NCI-H460 (cell line): ENCODE measurements at regions not wholly inside any gene's neighbourhood (a gene's known extent, or its start where the extent isn't known, plus 50 kb on each side); places are given as distances from the start of the nearest gene placed in this dataset.
"Not testable (repeated sequence)": the region's sequence is repeated elsewhere in the genome, so short reads cannot be mapped to it uniquely, and the experiment has no call there.

Experiments
- DNase-seq: peaks from one replicate; pipeline ENCODE4 v3.0.0-alpha.2; 2016; ENCODE audit warnings: low read depth; ENCODE audit errors: extremely low read depth

DNA sequence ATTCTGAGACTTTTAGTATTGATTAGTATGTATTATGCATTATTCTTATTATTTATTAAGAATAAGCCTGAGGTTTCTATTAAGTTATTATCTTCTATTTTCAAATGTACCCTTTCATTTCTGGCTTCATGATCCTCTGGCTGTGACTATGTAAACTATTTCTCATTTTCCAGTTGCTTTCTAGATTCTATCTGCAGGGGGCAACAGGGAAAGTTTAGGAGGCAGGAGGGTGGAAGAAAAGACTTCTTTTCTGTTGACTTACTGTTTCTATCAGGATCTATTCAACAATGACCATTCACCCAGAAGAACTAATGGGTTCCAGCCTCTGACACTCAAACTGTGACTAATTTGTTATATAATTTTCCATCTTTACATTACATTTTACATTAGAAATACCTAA lies 653.4 kb upstream of the FSHR start:
- DNase-seq: no peak

GRCh38 chr2:49804111-49804510 lies 649.8 kb upstream of the FSHR start:
- DNase-seq: no peak

- DNase-seq: no peak
These were observed 647.7 kb upstream of the FSHR start for GRCh38 chr2:49801898-49802450.

- no peak for DNase-seq
These were observed 644.3 kb upstream of the FSHR start for GRCh38 chr2:49798570-49798969.

- no peak for DNase-seq
These were observed 642.0 kb upstream of the FSHR start for GRCh38 chr2:49796266-49796665.

DNA sequence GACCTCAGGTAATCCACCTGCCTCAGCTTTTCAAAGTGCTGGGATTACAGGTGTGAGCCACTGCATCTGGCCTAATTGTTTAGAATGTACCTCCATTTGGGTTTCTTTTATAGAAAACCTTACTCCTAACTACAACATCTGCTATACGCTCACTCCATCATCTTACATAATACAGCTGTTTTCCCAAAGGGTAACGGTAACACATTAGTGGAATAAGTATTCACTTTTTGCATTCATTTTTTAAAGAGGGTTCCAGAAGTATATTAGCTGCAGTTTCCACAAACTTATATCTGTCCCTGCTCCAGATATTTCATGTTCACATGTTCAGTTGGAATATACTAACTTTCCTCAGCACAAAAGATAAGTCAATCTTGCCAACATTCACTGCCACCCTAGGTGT lies 640.1 kb upstream of the FSHR start:
- DNase-seq: no peak

GRCh38 chr2:49788300-49788699 lies 634.0 kb upstream of the FSHR start:
- no peak for DNase-seq

DNA sequence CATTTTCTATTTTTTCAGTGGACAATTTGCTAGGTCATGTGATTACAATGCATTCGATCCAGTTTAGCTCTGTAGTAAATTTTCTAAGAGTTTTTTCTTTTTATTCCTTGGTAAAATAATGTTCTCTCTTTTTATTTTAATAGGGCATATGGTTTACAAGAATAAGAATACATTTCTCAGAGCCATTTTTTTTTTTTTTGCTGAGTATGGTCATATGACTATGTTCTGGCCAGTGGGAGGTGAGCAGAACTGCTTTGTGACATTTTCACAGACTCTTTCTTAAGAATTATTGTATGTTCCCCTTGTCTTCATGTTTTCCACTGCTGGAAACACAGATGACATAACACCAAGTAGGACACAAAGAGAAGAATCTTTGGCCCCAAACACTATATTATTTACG lies 626.6 kb upstream of the FSHR start:
- no peak for DNase-seq

DNA sequence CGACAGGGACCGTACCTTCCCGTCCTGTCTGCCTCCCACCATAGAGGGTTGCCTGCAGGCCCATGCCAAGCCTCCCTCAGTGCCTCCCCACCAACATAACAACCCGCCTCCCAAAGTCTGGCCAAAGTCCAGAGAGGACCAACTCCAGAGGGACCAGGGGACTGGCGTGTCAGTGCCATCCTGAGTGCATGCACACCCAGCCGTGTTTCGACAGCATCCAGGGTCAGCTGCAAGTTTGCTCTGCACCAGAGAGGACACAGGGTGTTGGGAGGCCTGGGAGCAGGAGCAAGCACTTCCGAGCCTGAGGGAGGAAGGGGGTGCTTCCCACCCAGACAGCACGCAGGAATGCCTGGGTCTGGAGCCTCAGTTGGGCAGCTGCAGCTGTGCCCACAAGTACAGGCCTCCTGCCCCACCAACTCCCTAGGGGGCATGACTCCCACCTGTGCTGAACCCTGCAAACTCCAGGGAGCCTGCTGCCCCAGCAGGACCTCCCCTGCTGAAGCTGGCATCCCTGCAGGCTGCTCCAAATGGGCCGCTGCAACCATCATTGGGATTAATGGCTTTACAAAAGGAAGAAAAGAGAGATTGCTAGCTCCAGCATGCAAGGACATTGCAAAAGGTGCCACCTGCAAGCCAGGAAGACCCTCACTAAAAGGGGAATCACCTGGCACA lies 618.1 kb upstream of the FSHR start:
- no peak for DNase-seq

DNA sequence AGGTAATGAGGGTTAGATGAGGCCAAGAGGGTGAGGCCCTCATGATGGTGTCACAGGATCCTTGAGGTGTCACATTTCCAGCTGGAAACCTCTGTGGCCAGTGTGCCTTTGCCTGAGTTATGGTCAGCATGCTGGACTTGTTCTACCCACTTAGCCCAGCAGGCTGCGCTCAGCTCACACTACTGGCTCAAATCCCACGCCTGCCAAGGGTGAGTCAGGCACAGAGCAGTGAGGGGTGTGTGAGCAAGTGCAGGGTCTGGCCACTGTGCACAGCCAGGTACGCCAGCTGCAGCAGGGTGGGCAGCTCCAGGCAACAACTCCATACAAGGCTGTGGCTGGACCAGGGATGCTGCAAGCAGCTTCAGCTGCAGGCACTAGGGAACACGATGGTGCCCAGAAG lies 616.6 kb upstream of the FSHR start:
- no peak for DNase-seq

- DNase-seq: no peak
These were observed 613.0 kb upstream of the FSHR start for GRCh38 chr2:49767316-49767715.

GRCh38 chr2:49755777-49756176 lies 601.5 kb upstream of the FSHR start:
- no peak for DNase-seq

GRCh38 chr2:49754381-49754780 lies 600.1 kb upstream of the FSHR start:
- no peak for DNase-seq

GRCh38 chr2:49753344-49753985 lies 599.1 kb upstream of the FSHR start:
- no peak for DNase-seq

GRCh38 chr2:49737606-49738005 lies 583.3 kb upstream of the FSHR start:
- no peak for DNase-seq

- DNase-seq: not testable (repeated sequence)
These were observed 578.6 kb upstream of the FSHR start for GRCh38 chr2:49732924-49733323.

GRCh38 chr2:49719241-49719640 lies 564.9 kb upstream of the FSHR start:
- no peak for DNase-seq

GRCh38 chr2:49715597-49715996 lies 561.3 kb upstream of the FSHR start:
- no peak for DNase-seq

GRCh38 chr2:49714454-49714853 lies 560.1 kb upstream of the FSHR start:
- no peak for DNase-seq

DNA sequence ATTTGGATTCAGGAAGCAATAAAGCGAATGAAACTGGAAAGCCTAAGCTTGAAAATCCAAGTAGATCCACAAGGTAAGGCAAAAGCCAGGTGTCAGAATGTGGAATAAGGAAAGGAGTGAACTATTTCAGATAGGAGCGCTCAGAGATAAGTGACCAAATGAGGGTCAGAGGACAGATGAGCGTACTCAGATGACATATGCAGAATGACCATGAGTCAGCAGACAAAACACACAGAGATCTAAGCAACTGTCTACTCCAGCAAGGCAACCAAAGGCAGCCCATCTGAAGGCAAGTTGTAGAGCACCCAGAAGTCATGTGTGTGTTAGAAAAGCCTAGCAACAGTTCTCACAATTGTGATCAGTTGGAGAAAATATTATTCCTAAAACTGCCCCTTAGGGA lies 548.4 kb upstream of the FSHR start:
- DNase-seq: peak; percentile 8

- no peak for DNase-seq
These were observed 539.6 kb upstream of the FSHR start for GRCh38 chr2:49693961-49694360.

DNA sequence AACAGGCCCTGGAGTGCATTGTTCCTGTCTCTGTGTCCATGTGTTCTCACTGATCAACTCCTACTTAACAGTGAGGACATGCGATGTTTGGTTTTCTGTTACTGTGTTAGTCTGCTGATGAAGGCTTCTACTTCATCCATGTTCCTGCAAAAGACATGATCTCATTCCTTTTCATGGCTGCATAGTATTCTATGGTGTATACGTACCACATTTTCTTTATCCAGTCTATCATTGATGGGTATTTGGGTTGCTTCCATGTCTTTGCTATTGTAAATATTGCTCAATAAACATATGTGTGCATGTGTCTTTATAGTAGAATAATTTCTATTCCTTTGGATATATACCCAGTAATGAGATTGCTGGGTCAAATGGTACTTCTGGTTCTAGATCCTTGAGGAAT lies 537.7 kb upstream of the FSHR start:
- DNase-seq: not testable (repeated sequence)
